ENCODE measurements at regions not wholly inside any gene's neighbourhood (a gene's known extent, or its start where the extent isn't known, plus 50 kb on each side); places are given as distances from the start of the nearest gene placed in this dataset.

DNA sequence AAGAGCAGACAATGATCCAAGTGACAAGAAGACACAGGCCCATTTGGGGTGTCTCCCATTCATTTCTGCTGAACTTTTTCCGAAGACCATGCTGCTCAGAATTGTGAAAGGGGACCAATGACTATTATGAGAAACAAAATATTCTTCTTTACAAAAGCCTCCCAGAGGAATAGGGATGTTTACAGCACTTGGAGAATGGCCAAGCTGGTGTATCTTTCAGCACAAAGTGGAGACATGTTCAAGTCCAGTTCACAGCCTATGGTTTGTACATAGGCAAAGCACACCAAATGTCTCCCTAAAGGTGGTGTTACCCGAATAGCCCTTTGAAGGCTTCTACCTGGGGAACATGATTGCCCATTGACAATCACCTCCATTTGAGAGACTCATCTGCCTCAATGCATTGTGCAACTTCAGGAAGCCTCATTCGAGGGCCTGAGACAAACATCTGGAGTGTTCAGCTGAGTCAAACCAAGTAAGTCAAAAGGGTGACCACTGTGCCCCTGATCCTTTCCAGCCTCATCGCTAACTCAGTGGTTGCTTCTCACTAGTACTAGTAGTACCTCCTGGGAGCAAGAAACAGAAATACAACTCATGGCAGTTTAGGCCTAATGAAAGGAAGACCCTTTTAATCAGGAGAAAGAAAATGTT, 451.0 kb upstream of the MARCKS start:
- TF ChIP-seq EZH2 (IDR thresholded peaks at IDR 0.05; ENCODE audit: borderline replicate concordance, low read depth, low read length, severe bottlenecking) (no peak), POLR2A (IDR thresholded peaks at IDR 0.05; ENCODE audit: low read depth, low read length) (no peak), GATA2 (IDR thresholded peaks at IDR 0.05; ENCODE audit: insufficient read depth, insufficient read length, low read depth, low read length) (no peak), JUN (IDR thresholded peaks at IDR 0.05; ENCODE audit: borderline replicate concordance, insufficient read depth, insufficient read length, low read depth) (no peak), POLR2AphosphoS5 (IDR thresholded peaks at IDR 0.05; ENCODE audit: insufficient read depth, low read depth, low read length) (no peak), FOS (IDR thresholded peaks at IDR 0.05; ENCODE audit: borderline replicate concordance, insufficient read depth, low read length) (no peak), MYC (IDR thresholded peaks at IDR 0.05; ENCODE audit: low read depth, low read length) (no peak)
- TF ChIP-seq, protein P1, sequence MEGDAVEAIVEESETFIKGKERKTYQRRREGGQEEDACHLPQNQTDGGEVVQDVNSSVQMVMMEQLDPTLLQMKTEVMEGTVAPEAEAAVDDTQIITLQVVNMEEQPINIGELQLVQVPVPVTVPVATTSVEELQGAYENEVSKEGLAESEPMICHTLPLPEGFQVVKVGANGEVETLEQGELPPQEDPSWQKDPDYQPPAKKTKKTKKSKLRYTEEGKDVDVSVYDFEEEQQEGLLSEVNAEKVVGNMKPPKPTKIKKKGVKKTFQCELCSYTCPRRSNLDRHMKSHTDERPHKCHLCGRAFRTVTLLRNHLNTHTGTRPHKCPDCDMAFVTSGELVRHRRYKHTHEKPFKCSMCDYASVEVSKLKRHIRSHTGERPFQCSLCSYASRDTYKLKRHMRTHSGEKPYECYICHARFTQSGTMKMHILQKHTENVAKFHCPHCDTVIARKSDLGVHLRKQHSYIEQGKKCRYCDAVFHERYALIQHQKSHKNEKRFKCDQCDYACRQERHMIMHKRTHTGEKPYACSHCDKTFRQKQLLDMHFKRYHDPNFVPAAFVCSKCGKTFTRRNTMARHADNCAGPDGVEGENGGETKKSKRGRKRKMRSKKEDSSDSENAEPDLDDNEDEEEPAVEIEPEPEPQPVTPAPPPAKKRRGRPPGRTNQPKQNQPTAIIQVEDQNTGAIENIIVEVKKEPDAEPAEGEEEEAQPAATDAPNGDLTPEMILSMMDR (IDR thresholded peaks at IDR 0.05; ENCODE audit: extremely low read depth in 1 of 2, insufficient read depth in 1 of 2, low read depth in 1 of 2, low read length in 2 of 2), result no peak
- TF ChIP-seq, protein P2, sequence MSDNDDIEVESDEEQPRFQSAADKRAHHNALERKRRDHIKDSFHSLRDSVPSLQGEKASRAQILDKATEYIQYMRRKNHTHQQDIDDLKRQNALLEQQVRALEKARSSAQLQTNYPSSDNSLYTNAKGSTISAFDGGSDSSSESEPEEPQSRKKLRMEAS (IDR thresholded peaks at IDR 0.05; ENCODE audit: insufficient read depth, insufficient read length), result no peak

Measured in endothelial cell of umbilical vein (primary cell).